Heart left ventricle (tissue), 16 donors: ENCODE measurements at regions not wholly inside any gene's neighbourhood (a gene's known extent, or its start where the extent isn't known, plus 50 kb on each side); places are given as distances from the start of the nearest gene placed in this dataset.

Experiments
- ATAC-seq, 4 donors: fragments of 200-7000 bp; cut with Tn5 transposase; one replicate each; pipeline ENCODE4 v1.9.1; 2020 to 2022; ENCODE audit warnings: moderate library complexity in 4 of 4, mild to moderate bottlenecking in 3 of 4, moderate number of reproducible peaks in 1 of 4
- DNase-seq, 5 donors: peaks; one replicate each; pipeline ENCODE4 v3.0.0-alpha.2; 2020
- H3K27ac ChIP-seq, 12 donors: fragments of 200-600 bp; sonication (generic) in 4 of 12; one replicate each; pipeline versions ENCODE4 v1.5.0 to v1.8.0; 2016 to 2022; ENCODE audit warnings: mild to moderate bottlenecking in 2 of 12
- H3K27me3 ChIP-seq, 9 donors: fragments of 200-600 bp; sonication (generic) in 2 of 9; one replicate each; pipeline versions ENCODE4 v1.5.1 to v1.8.0; 2016 to 2022; ENCODE audit warnings: mild to moderate bottlenecking in 3 of 9
- H3K36me3 ChIP-seq, 9 donors: fragments of 200-600 bp; sonication (generic) in 2 of 9; one replicate each; pipeline versions ENCODE4 v1.5.0 to v1.8.0; 2018 to 2022; ENCODE audit warnings: mild to moderate bottlenecking in 2 of 9
- H3K4me1 ChIP-seq, 12 donors: fragments of 200-600 bp; sonication (generic) in 4 of 12; one replicate each; pipeline versions ENCODE4 v1.5.0 to v1.8.0; 2016 to 2022; ENCODE audit warnings: mild to moderate bottlenecking in 3 of 12
- H3K4me3 ChIP-seq, 12 donors: fragments of 200-600 bp; sonication (generic) in 4 of 12; one replicate each; pipeline versions ENCODE4 v1.5.0 to v1.8.0; 2017 to 2022; ENCODE audit warnings: mild to moderate bottlenecking in 9 of 12, moderate library complexity in 4 of 12
- H3K9me3 ChIP-seq, 12 donors: fragments of 200-600 bp; sonication (generic) in 4 of 12; one replicate each; pipeline versions ENCODE4 v1.5.0 to v1.8.0; 2016 to 2022; ENCODE audit warnings: mild to moderate bottlenecking in 1 of 12
- CTCF ChIP-seq, 12 donors: fragments of 200-600 bp; sonication (generic) in 4 of 12; IDR thresholded peaks; one replicate each; pipeline versions ENCODE4 v1.5.0 to v1.8.0; 2018 to 2022; ENCODE audit warnings: antibody characterized with exemption in 12 of 12, mild to moderate bottlenecking in 5 of 12
- POLR2A ChIP-seq, 2 donors: fragments of 450-650 bp; IDR thresholded peaks; one replicate each; pipeline ENCODE4 v1.6.1; 2017; ENCODE audit warnings: antibody characterized with exemption in 2 of 2, mild to moderate bottlenecking in 2 of 2, moderate library complexity in 2 of 2
- WGBS, 4 donors: extraction: QIAGEN DNeasy Blood & Tissue Kit in 2 of 4; methylation state at CpG; one replicate each; pipeline versions ENCODE4 v1.1.5 to v1.1.7; 2013 to 2018; 5-methylcytosine and 5-hydroxymethylcytosine counted together
- intact Hi-C, 10 donors: fragments of 100-400 bp; cut with DNase I; formaldehyde crosslinking; loops; one replicate each; pipeline versions ENCODE4 v1.11.1 to v1.14.2; 2022
- microRNA counts, 2 donors: library from miRNA; unstranded; fragments of <30 nt; microRNA quantifications; one replicate each; lab custom pipeline; 2016
- microRNA-seq, 4 donors: library from miRNA; unstranded; fragments of <30 nt; microRNA quantifications; one replicate each; pipeline versions ENCODE4 to v1.2.0, GENCODE V29; 2017 to 2020
- donor health status: ischemic (EF 13 %, LVEDD 7.1; RV severe dilation, severe dysfunction).
- donor health status: healthy with polysubstance abuse.
- donor health status: DM: no; HTN: yes; CAD: no.
- donor health status: DM: no; HTN: no; CAD: no.
- donor health status: ischemic (EF 25% LVEDD 6.9; RV normal size, moderate dysfunction).
- donor health status: ischemic (EF 25% LVEDD 5.7; RV mildly dilated, moderate dysfunction).
- donor health status: healthy.
- donor health status: DM: yes; HTN: yes; CAD: no.
- donor health status: ischemic (EF 35%, LVEDD 5.7; RV mildly dilated, moderate dysfunction).
- donor health status: nonischemic (EF 11% LVEDD 7.7; RV severe dilation, severe dysfunction).
- donor health status: DM: yes; HTN: yes; CAD: no.
- donor health status: PGD.
- donor health status: ischemic (EF 29% LVEDD 5.4; RV normal size, mild dysfunction).
- donor health status: nonischemic (EF 23%, LVEDD 6.1; RV moderate dilation, normal function).

DNA sequence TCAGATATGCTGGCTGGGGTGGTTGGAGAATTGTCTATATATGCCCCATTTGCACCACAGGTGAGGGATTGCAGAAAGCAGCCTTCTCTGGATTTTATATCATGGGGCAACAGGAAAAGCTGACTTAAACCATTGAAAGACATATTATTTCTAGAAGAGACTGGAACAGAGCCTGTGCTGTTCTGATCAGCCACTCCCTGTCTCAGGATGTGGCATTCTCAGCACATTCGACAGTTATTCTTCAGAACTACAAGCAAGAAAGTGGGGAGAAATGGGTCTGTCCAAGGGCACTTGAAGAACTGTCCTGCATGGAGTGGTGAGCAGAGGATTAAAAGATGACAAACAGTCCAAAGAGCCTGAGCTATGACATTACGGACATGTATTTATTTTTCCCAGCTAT is 67.8 kb upstream of the EPHA5 start:
- no peak for TF ChIP-seq POLR2A (IDR thresholded peaks at IDR 0.05)
- no peak for TF ChIP-seq CTCF (IDR thresholded peaks at IDR 0.05)
- WGBS, 4 donors, result 53 to 76% (median 69%) methylated on average over 2 of the region's 2 CpGs
- ATAC-seq (no peak), DNase-seq (no peak)
- Histone ChIP-seq H3K36me3 (no peaks in the 10 kb centered on the region), H3K4me3 (no peak overlapping the region), H3K4me1 (no peaks in the 10 kb centered on the region), H3K27ac (no peak overlapping the region), H3K9me3 (no peaks in the 10 kb centered on the region), H3K27me3 (no peaks in the 10 kb centered on the region)
- intact Hi-C loops, result no loop called here

GRCh38 chr4:65737672-65738071 is 67.4 kb upstream of the EPHA5 start:
- ATAC-seq, result no peak
- WGBS, 4 donors, result 44 to 51% (median 47%) methylated on average over 4 of the region's 4 CpGs

GRCh38 chr4:65724973-65725372 is 54.7 kb upstream of the EPHA5 start:
- 55 to 81% (median 75%) methylated on average over 5 of the region's 5 CpGs for WGBS, 4 donors
- H3K36me3 ChIP-seq, result no peaks in the 10 kb centered on the region
- ATAC-seq (no peak), DNase-seq (no peak)
- intact Hi-C loops, result no loop called here
- peaks cover 0 to under 1% (median 0%) of the 10 kb centered on the region in 12 donors for H3K9me3 ChIP-seq
- TF ChIP-seq CTCF (IDR thresholded peaks at IDR 0.05) (no peak), POLR2A (IDR thresholded peaks at IDR 0.05) (no peak)
- H3K27me3 ChIP-seq, result no peaks in the 10 kb centered on the region
- no peaks in the 10 kb centered on the region for H3K4me1 ChIP-seq
- H3K27ac ChIP-seq, result no peak overlapping the region
- no peak overlapping the region for H3K4me3 ChIP-seq

More at GRCh38 chr4:65737672-65738071, 67.4 kb upstream of the EPHA5 start:
- Histone ChIP-seq H3K9me3 (no peaks in the 10 kb centered on the region), H3K36me3 (no peaks in the 10 kb centered on the region), H3K27me3 (no peaks in the 10 kb centered on the region), H3K4me3 (no peak overlapping the region), H3K4me1 (no peaks in the 10 kb centered on the region), H3K27ac (no peak overlapping the region)
- intact Hi-C loops, result no loop called here
- no peak for TF ChIP-seq CTCF (IDR thresholded peaks at IDR 0.05)
- no peak for TF ChIP-seq POLR2A (IDR thresholded peaks at IDR 0.05)
- no peak for DNase-seq

MicroRNA genes in the stretch of these regions (microRNA counts, 767-probe panel; counts per million panel counts)
- 71.6 to 573 counts per million in 2 donors for microRNA hsa-miR-1269a (lab: Ali Mortazavi, UCI)

Small RNA genes lying in the stretch of these regions (microRNA-seq; reads per million reads assigned to microRNA genes)
- gene MIR1269A, result 0 to 86.2 (median 0) reads per million in 4 donors
